ENCODE measurements at regions not wholly inside any gene's neighbourhood (a gene's known extent, or its start where the extent isn't known, plus 50 kb on each side); places are given as distances from the start of the nearest gene placed in this dataset.
A peak's percentile ranks its signal among the peaks of the same experiment; 100 is the strongest.
"Not testable (repeated sequence)": the region's sequence is repeated elsewhere in the genome, so short reads cannot be mapped to it uniquely, and the experiment has no call there.

DNA sequence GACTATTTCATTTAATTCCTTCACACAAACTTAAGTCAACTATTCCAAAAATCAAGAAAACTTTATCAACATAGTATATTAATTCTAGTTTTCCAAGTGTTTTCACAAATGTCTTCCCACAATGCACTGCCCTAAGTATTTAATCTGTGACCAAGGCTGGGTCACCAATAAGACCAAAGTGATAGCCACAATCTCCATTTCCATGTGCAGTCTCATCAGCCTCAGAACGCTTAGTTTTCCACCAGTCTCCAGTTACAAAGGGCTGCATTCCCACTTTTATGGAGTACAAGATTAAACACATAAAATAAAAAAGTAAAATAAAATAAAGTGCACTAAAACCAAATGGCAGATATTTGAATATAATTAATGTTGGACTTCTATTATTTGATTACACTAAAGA, 371.6 kb upstream of the CCNH start:
- no peak for DNase-seq

DNA sequence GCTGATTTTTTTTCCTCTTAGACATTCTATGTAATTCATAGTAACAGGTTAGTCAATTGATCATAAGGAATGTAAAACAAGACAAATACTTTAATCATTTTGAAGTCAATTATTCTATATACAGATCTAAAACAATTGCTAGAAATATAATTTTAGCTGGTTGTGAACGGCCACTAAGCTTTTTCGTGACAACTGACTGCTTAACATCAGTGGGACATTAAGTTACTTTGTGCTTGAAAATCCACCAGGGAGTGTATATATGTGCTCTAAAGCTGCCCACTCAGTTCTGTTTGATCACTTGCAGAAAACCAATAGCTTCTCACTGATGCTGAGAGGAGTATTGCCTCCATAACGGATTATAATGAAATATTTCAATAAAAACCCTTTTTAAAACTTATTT, 370.2 kb upstream of the CCNH start:
- DNase-seq, result no peak

DNA sequence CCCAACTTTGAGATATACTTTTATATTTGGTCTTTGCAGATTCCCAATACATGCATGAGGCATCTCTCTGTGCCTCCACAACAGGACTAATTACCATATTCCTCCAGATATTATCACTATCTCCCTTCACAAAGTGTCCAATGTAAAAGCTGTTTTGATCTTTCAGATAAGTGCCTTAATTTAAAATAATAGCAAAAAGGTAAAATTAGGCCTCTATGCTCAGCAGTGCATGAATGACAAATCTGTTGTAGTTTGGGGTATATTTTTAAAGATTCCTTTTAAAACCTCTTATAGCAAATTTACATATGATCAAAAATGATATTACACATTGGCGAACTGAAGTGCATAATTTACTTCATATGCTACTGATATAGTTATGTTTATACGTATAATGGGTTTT, 369.2 kb upstream of the CCNH start:
- DNase-seq, result no peak

DNA sequence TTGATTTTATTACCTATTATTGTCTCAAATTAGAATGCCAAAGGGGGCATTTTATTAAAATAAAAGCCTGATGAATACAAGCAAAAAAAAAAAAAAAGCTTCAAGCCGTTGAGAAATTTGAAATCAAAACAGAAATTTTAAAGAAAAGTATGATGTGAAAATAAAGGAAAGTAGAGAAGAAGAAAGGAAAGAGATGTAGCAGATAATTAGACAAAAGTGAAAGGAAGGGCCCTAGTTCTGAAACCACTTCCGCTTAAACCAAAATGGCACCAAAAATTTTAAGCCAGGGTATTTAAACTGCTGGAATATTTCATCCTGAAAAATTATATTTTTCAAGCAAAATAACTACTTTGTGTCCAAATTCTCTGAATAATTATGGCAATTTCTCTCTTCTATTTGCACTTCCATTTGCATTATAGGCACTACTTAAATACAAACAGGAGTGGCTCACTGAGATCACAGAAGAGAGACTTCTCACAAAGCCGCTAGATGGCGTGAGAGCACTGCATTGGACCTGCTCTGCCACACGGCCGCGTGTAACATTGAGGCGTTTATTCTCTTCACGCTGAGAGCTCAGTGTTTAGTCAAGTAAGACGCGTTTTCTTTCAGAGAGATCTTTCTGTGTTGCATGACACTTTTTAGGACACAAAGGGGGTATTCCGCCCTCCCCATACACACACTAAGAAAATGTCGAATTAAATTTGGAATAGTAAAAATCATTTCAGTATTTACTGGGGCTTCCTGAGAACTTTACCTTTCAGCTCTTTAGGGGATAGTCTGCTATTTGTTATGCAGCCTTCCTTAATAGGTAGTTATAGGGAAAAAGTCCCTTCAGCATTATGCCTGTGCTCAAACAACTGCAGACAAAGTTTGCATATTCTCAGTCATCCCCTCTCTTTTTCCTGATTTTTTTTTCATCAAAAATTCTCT, 368.4 kb upstream of the CCNH start:
- DNase-seq, result peak; percentile 83 to 86

DNA sequence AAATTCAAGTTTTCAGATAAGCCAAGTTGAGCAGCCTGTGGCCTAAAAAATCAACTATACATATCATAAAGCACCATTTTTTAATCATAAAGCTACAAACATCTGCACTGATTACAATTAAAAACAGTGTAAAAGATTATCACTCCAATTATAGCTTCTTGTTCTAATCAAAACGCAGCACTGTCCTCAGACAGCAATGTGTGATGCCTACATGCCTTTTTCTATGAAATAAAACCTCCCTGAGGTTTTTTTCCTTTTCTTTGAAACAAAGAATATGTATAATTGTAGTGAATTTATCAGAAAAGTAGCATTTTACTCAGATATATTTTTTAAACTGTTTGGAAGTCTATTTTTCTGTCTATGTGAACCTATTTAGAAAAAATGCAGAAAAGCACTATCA, 366.1 kb upstream of the CCNH start:
- DNase-seq, result no peak

DNA sequence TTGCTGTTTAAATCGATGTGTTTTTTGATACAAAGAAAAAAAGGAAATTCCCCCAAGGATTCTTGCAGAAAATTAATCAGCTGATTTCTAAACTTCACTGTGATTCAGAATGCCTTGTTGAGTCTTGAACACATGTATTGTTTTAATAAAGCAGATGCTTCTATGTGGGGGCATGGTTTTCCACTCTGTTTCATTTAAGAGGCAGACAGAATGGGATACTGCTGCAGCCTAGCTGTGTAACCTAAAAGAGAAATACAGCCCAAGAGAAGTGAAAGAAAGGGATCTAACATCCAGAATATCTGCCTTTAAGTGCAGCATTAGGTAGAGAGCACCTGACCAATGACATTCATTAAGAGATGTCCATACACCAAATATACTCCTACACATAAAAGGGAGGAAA, 365.1 kb upstream of the CCNH start:
- DNase-seq, result no peak

DNA sequence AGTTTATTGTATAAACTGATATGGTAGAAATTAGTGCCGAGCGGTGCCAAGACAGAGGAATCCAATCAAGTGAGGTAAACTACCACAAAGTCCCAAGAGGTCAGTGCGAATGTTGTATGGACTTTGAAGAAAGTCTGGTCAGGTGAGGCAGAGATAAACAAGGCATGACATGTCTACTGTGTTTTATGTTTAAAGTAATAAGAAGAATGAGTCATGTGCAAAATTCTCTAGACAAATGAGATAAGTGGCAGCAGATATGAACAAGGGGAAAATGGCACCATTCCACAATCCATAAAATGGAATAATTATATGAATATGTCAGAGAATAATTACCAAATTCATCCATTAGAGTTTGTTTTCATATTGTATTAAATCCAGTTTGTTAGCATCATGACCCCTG, 364.1 kb upstream of the CCNH start:
- no peak for DNase-seq

DNA sequence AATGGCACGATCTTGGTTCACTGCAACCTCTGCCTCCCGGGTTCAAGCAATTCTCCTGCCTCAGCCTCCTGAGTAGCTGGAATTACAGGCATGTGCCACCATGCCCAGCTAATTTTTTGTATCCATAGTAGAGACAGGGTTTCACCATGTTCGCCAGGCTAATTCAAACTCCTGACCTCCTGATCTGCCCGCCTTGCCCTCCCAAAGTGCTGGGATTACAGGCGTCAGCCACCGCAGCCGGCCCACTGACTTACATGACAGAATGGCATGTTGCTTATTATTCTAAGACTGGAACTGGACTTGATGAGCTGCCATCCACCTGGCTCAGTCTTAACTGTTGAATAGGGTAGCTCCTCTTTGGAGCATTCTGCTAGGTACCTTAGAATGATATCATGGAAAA, 363.6 kb upstream of the CCNH start:
- DNase-seq, result not testable (repeated sequence)

DNA sequence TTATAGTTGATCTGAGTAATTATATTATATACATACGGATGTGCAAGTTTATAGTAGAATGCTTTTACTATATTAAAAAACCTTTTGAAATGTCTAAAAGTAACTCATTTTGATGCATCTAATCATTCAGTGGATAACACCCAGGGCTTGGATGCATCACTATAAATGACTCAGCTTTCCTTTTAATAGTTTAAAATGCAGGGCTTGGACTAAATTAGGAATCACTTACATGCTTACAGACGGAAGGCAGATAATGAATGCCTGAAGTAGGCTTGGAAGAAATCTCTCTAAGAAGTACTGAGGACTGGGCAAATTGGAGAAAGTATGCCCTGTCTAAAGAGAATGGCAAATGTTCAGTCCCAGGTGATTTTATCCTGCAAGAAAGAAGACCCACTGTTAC, 362.5 kb upstream of the CCNH start:
- DNase-seq, result no peak

DNA sequence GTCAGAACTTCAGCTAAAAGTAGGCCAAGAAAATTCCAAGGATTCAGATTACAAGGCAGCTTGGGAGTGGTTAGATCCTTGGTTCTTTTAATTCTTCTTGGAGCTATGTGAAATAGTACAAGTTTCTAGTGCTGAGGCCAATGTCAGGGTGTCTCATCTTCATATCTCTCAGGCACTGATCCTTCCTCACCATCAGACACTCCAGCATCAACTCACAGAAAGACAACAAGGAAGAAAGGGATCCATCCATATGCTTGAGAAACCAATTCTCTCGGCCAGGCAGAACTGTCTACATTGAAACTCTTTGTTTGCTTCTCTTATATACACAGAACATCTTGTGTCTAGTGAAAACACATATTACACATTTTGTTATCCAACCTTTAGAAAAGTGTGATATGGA, 362.1 kb upstream of the CCNH start:
- DNase-seq, result no peak

DNA sequence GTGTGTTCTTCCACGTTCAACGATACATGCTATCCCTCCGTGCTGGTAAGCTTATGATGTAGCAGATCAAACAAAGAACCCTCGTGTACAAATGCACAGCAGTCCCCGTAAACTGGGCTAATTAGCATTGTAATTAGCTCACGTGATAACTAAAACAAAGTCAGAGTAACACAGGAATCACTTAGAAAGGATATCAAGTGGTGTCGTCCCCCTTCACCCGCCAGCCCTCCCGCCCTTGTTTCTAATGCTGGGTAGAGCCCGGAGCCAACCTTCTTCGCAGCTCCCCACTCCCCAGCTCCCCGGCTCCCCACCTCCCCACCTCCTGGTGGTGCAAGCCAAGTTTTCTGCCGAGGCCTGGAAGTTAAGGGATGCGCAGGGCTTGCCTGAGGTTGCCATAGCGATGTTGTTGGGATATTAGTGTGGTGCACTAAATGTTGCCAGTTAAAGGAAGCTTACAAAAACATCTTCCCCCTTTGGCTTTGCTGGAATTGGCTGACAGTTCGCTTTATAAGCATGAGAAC, 357.9 kb upstream of the CCNH start:
- no peak for DNase-seq

DNA sequence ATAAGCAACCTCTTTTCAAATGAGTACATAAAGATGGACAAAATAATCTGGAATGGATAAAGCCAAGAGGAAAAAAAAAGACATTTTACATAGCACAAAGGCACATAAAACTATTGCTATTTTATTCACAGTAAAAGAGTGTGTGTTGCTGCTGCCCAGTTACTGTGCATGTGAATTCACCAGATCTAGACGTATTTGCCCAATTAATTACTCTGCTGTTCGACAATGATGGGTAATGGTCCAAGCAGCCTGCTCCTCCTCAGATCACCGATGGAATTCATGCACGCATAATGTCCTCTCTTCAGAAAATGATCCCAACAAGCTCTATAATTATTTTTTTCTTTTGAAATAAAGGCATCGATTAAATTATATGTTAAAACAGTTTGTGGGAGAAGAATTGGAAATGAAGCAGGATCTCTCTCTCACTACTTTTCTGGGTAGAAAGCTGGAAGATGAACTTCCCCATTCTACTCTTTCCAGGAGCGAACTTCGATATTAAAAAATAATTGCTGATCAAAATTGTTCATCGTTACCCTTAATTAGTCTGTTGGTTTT, 357.4 kb upstream of the CCNH start:
- DNase-seq, result no peak

DNA sequence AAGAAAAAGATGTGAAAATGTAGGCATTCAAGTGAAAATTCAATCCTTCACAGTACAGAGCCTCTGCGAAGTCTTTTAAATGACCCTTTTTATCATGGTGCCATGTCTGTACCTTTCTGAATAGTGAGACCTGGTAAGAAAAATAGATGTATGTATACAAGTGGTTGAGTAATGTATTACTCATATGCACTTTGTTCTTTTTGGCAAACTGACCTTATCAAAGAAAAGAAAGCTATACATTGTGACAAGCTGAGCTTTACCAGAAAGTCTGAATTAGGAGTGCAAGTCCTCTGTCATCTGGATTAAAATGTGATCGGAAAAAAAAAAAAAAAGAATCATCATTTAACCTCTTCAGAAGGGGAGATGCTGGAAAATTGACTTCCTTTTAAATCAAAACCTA, 356.4 kb upstream of the CCNH start:
- no peak for DNase-seq

DNA sequence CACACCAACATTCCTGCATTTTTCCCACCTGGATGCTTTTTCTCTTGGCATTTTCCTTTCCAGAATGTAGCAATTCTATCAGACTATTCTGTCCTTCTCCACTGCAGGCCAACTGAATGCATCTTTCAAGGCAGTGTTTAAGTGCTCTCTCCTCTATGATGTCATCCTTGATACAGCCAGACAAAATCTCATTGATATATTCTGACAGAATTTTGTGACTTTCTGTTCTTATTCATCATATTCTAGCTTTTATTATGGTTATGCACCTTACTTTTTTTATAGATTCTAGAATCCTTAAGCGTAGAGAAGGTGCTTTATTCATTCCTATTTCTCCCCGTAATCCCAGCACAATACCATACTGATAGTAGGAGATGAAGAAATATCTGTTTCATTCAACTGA, 355.5 kb upstream of the CCNH start:
- no peak for DNase-seq

DNA sequence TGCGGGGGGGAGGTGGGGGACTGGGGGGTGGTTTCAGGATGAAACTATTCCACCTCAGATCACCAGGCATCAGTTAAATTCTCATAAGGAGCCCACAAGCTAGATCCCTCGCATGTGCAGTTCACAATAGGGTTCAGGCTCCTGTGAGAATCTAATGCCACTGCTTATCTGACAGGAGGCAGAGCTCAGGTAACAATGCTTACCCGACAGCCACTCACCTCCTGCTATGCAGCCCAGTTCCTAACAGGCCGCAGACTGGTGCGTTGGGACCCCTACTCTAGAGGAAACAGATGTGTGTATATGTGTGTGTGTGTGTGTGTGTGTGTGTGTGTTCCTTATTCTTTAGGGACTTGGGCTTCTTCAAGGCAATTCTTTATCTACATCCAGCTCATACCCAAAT, 352.3 kb upstream of the CCNH start:
- DNase-seq, result no peak

DNA sequence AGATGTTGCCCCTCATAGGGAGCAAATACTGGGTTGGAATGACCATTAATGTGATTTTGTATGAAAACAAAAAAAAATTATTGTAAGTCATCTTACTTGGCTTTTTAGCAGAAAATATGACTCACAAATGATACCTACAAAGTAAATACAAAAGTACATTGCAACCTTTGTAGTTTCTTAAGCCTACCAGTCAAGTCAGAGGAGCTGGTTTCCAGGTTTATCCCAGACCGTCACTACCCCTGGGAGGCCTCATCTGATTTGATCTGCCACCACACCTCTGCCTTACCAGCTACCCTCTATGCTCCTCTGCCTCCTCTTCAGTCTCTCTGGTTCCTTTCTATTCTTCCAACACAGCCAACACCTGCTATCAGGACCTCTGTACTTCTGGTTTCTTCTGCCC, 349.9 kb upstream of the CCNH start:
- DNase-seq, result no peak

DNA sequence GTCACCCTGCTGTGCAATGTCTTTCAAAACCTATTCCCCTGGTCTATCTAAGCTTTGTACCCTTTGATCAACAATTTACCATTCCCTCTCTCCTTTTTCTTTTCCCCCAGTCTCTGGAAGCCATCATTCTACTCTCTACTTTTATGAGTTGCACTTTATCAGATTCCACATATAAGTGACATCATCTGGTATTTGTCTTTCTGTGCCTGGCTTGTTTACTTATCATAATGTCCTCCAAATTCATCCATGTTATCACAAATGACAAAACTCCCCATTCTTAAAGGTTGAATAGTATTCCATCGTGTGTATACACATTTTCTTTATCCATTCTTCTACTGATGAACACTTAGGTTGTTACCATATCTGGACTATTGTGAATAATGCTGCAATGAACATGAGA, 344.2 kb upstream of the CCNH start:
- DNase-seq, result no peak

DNA sequence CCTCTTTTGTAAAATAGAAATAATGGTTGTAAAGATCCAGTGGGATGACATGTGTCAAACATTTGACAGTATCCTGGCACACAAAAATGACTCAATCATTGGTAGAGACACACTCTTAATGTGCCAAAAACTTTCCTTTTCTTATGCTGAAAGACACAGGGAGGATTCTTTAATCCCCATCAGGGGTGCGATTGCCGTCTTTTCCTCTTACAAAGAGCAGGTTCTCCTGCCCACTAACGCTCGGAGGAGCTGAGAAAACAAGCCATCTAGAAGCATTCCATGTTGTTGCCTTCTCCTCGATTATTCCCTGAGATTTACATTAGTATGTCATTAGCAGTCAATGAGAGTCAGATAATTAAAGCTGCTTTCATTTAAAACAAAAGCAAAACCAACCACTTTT, 342.6 kb upstream of the CCNH start:
- no peak for DNase-seq

DNA sequence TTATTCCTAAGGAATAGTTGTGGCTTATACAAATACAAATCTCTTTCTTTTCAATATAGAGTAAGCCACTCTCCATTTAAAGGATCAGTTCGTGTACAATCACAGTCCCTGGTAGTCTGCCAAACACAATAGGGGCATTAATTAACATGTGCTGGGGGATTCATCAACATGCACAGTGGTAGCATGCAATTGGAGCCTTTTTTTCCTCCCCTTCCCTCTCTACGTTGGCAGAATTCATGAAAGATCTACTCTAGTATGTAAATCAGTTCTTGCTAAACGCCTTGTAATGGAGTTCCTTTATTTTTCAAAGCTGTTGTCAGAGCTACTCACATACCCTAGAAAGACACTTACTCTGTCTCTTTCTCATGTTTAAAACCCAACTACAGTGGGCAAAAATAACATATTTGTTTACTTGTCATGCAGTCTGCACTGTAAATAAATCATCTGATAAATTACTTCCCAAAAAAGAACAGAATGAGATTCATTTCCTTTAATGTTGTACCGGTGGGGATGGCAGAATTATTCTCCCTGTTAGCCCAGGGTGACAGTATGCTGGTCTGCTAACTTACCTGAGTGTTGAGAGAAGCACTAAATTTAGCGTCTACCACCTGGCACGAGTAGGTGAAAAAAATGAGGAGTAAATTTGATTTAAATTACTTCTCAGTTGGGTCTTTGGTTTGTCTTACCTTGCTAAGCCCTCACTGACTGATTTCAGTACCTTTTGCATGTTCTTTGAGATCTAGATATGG, 341.5 kb upstream of the CCNH start:
- no peak for DNase-seq

DNA sequence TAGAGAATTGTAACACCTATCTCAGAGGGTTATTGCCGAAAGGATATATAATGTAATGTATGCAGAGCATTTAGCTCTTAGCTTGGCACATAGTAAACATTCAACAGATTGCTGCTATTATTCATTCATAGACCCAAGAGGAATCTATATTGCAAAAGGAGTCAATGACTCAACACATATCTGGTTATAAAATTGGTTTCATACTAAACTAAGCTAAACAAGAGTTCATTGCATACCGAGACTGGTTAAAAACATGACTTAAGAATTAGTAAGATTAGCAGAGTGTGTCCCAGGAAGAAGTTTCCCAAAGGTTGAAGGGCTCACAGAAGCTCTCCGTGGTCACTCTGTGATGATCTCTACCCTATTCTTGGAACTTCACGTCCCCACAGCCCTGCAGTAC, 339.6 kb upstream of the CCNH start:
- DNase-seq, result no peak

DNA sequence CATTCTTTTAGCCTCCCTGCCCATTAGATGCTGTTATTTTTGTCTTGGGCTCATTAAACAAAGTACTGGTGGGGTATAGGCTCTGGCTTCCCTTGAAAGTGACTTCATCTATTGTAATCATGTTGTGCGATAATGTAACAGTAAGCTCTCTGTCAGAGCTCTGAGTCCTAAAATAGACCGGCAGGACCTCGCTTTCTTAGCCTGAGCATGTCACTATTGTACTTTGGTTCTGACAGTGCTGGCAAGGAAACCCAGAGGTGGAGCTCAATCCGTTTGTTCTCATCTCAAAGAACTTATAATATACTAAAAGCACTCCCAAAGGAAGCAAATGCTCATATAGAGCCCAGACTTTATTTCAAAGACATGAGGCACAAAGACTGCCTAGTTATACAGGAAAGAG, 339.1 kb upstream of the CCNH start:
- no peak for DNase-seq

DNA sequence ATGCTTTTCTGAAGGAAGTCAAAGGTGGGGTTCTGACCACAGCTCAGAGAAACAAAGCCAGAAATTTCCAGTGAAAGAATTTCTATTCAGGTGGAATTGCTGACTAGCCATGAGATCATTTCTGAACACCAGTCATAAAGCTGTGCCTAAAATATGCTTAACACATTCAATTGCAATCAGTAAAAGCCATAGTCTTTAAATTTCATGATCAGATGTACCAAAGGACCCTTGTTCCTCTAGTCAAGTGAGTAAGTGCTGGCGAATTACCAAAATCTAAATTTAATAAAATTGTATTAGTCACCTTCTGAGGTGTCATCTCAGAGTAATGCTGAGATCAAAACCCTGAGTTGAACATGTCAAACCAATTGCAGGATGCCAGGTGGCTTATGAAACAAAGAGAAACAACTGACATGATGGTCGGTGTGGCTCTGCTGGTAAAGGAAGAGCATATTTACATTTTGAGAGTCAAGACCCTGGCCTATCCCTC, 334.2 kb upstream of the CCNH start:
- no peak for DNase-seq

DNA sequence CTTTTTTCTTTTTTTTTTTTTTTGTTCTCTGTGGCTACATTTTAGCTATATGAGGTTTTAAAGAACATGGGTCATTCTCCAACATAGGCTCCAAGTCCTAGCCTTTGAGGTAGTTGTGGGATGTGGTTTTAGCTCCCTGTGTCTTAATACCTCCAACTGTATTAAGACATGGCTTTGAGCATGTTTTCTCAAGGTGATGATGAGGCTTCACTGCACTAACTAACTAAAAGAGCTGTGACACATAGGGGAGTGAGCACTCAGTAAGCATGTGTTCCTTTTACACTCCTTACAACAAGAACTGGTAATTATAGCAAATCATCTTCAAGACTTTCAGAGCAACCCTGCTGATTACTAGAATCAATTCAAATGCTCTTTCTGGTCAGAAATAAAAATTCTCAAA, 333.6 kb upstream of the CCNH start:
- DNase-seq, result no peak

DNA sequence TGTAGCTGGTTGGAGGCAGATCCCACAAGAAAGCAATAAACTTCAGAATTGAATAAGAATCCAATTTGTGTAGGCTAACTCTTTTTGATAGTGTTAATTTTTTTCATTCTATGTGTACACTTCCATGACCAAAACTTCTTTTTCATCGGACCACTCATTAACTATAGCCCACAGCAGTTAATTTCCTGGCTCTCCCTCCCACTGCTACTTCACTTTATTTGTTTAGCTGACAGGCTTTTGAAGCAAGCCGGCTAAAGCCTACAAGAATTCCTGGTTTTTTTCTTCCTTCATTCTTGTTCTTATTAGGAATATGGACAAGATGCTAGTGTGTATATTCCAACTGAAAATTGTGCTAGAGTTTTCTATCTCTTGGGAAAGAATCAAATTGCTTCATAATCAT, 329.2 kb upstream of the CCNH start:
- DNase-seq, result no peak

All from SHP77 (cell line).